Memory B cell (primary cell): ENCODE measurements at regions not wholly inside any gene's neighbourhood (a gene's known extent, or its start where the extent isn't known, plus 50 kb on each side); places are given as distances from the start of the nearest gene placed in this dataset.
"Not testable (repeated sequence)": the region's sequence is repeated elsewhere in the genome, so short reads cannot be mapped to it uniquely, and the experiment has no call there.

Experiments
- ATAC-seq: fragments of 150-1000 bp; cut with Tn5 transposase; 2 replicates; pipeline ENCODE4 v1.10.0; 2021; ENCODE audit warnings: low read depth, mild to moderate bottlenecking, moderate library complexity
- DNase-seq, 2 donors: peaks; one replicate each; pipeline ENCODE4 v3.0.0; 2022; ENCODE audit warnings: low spot score in 2 of 2
- H3K27ac Mint-ChIP-seq: one replicate; pipeline ENCODE4 v1.8.0; 2022; ENCODE audit warnings: mild to moderate bottlenecking, moderate library complexity, mixed read lengths
- H3K27me3 Mint-ChIP-seq: one replicate; pipeline ENCODE4 v1.8.0; 2022; ENCODE audit warnings: mixed read lengths
- H3K36me3 Mint-ChIP-seq: one replicate; pipeline ENCODE4 v1.8.0; 2022; ENCODE audit warnings: mild to moderate bottlenecking, mixed read lengths
- H3K4me1 Mint-ChIP-seq: one replicate; pipeline ENCODE4 v1.8.0; 2022; ENCODE audit warnings: mixed read lengths
- H3K4me3 Mint-ChIP-seq: one replicate; pipeline ENCODE4 v1.8.0; 2022; ENCODE audit warnings: mild to moderate bottlenecking, moderate library complexity, mixed read lengths
- H3K9me3 Mint-ChIP-seq: one replicate; pipeline ENCODE4 v1.8.0; 2022; ENCODE audit warnings: mixed read lengths

- H3K36me3 Mint-ChIP-seq = no peaks in the 10 kb centered on the region
- no peak for DNase-seq
- ATAC-seq = no peak
- no peaks in the 10 kb centered on the region for H3K4me1 Mint-ChIP-seq
- peaks cover 2% of the 10 kb centered on the region for H3K27me3 Mint-ChIP-seq
- peaks cover 3% of the 10 kb centered on the region for H3K9me3 Mint-ChIP-seq
- no peak overlapping the region for H3K4me3 Mint-ChIP-seq
- no peak overlapping the region for H3K27ac Mint-ChIP-seq
These were observed 862.2 kb downstream of the RPS29 start for GRCh38 chr14:48723841-48724495.

DNA sequence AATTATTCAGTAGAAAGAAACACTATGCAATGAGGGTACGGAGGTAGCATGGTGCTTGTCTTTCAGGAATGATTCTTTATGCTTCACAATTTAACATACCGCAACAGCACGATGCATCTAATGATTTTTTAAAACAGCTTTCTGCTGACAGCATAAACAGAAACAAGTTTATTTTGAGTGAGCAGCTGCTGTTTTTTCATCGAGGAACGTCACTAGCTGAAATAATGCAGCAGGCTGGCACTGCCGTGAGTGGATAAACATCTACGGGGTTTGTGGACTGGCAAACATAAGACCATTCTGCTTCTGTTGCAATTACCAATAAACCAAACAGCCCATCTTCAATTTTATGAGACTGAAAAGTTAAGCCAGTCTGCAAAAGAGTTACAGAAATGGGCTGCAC, 871.8 kb downstream of the RPS29 start:
- no peaks in the 10 kb centered on the region for H3K36me3 Mint-ChIP-seq

DNA sequence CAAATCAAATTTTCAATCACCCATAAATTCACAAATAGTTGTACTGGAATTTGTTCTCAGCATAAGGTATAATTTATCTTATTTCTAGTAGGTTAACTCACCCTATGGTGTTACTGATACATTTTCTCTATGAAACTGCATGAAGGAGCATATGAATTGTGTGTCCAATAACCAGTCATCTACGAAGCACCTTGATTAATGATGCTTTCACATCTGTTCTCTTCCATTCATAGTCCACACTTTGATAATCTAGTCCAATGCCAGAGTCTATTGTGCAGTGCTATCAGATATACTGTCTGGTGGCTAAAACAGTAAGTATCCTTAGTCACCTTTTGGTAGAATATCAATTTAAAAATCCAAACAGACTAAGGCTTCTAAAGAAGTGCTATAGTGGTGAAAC, 876.0 kb downstream of the RPS29 start:
- Mint-ChIP-seq H3K4me1 (peaks cover 3% of the 10 kb centered on the region), H3K27ac (no peak overlapping the region), H3K4me3 (no peak overlapping the region), H3K9me3 (no peaks in the 10 kb centered on the region), H3K27me3 (peaks cover 2% of the 10 kb centered on the region), H3K36me3 (no peaks in the 10 kb centered on the region)
- no peak for DNase-seq
- no peak for ATAC-seq

More for the DNA sequence above, 871.8 kb downstream of the RPS29 start:
- H3K27me3 Mint-ChIP-seq = peaks cover 2% of the 10 kb centered on the region
- DNase-seq (no peak), ATAC-seq (no peak)
- no peaks in the 10 kb centered on the region for H3K9me3 Mint-ChIP-seq
- H3K27ac Mint-ChIP-seq = no peak overlapping the region
- no peaks in the 10 kb centered on the region for H3K4me1 Mint-ChIP-seq
- no peak overlapping the region for H3K4me3 Mint-ChIP-seq

- H3K9me3 Mint-ChIP-seq = no peaks in the 10 kb centered on the region
- H3K4me1 Mint-ChIP-seq = peaks cover 3% of the 10 kb centered on the region
- DNase-seq = no peak
- H3K27me3 Mint-ChIP-seq = peaks cover 2% of the 10 kb centered on the region
- H3K4me3 Mint-ChIP-seq = no peak overlapping the region
- H3K36me3 Mint-ChIP-seq = no peaks in the 10 kb centered on the region
- no peak overlapping the region for H3K27ac Mint-ChIP-seq
- ATAC-seq = no peak
These were observed 876.8 kb downstream of the RPS29 start for GRCh38 chr14:48709277-48709785.

- no peaks in the 10 kb centered on the region for H3K36me3 Mint-ChIP-seq
- ATAC-seq (no peak), DNase-seq (no peak)
- peaks cover 4% of the 10 kb centered on the region for H3K9me3 Mint-ChIP-seq
- H3K27ac Mint-ChIP-seq = no peak overlapping the region
- no peaks in the 10 kb centered on the region for H3K27me3 Mint-ChIP-seq
- H3K4me3 Mint-ChIP-seq = no peak overlapping the region
- H3K4me1 Mint-ChIP-seq = peaks cover 7% of the 10 kb centered on the region
These were observed 881.5 kb downstream of the RPS29 start for GRCh38 chr14:48704639-48705038.

- H3K9me3 Mint-ChIP-seq = peaks cover 4% of the 10 kb centered on the region
- no peak for ATAC-seq
- no peaks in the 10 kb centered on the region for H3K36me3 Mint-ChIP-seq
- no peak for DNase-seq
- H3K27ac Mint-ChIP-seq = no peak overlapping the region
- H3K27me3 Mint-ChIP-seq = no peaks in the 10 kb centered on the region
- H3K4me3 Mint-ChIP-seq = no peak overlapping the region
- H3K4me1 Mint-ChIP-seq = peaks cover 7% of the 10 kb centered on the region
These were observed 882.3 kb downstream of the RPS29 start for GRCh38 chr14:48703728-48704467.

- H3K27ac Mint-ChIP-seq, H3K4me3 Mint-ChIP-seq, H3K4me1 Mint-ChIP-seq, ATAC-seq, H3K9me3 Mint-ChIP-seq, H3K36me3 Mint-ChIP-seq, H3K27me3 Mint-ChIP-seq, DNase-seq: not testable (repeated sequence)
These were observed 888.8 kb downstream of the RPS29 start for GRCh38 chr14:48697362-48697761.

- no peak for DNase-seq
- peaks cover 5% of the 10 kb centered on the region for H3K27me3 Mint-ChIP-seq
- no peaks in the 10 kb centered on the region for H3K9me3 Mint-ChIP-seq
- peaks cover 3% of the 10 kb centered on the region for H3K4me1 Mint-ChIP-seq
- no peak overlapping the region for H3K4me3 Mint-ChIP-seq
- ATAC-seq = no peak
- H3K27ac Mint-ChIP-seq = no peak overlapping the region
- no peaks in the 10 kb centered on the region for H3K36me3 Mint-ChIP-seq
These were observed 892.4 kb downstream of the RPS29 start for GRCh38 chr14:48693793-48694192.

- no peak overlapping the region for H3K4me3 Mint-ChIP-seq
- ATAC-seq = no peak
- peaks cover 5% of the 10 kb centered on the region for H3K27me3 Mint-ChIP-seq
- no peak overlapping the region for H3K27ac Mint-ChIP-seq
- H3K9me3 Mint-ChIP-seq = no peaks in the 10 kb centered on the region
- no peak for DNase-seq
- H3K36me3 Mint-ChIP-seq = no peaks in the 10 kb centered on the region
- H3K4me1 Mint-ChIP-seq = peaks cover 3% of the 10 kb centered on the region
These were observed 895.8 kb downstream of the RPS29 start for GRCh38 chr14:48690349-48690748.

DNA sequence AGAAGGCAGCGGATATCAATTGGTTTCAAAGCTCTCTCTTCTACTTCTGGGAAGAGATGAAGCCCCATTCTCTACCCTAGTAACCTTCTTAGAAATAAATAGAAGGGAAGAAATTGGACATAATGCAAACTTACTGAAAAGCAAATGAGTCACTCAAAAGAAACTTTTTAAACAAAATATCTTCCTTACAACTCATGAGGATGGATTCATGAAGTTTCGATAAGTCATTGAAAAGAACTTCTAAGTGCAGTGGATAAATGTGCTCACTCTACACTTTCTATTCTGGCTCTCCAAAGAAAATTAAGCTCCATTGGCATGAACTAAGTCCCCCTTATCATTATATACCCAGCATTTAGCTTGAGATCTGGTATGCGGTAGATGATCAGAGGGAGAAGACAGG, 899.5 kb downstream of the RPS29 start:
- Mint-ChIP-seq H3K4me3 (no peak overlapping the region), H3K27ac (no peak overlapping the region), H3K4me1 (peaks cover 3% of the 10 kb centered on the region), H3K27me3 (peaks cover 3% of the 10 kb centered on the region), H3K9me3 (no peaks in the 10 kb centered on the region), H3K36me3 (no peaks in the 10 kb centered on the region)
- ATAC-seq = no peak
- DNase-seq = no peak

DNA sequence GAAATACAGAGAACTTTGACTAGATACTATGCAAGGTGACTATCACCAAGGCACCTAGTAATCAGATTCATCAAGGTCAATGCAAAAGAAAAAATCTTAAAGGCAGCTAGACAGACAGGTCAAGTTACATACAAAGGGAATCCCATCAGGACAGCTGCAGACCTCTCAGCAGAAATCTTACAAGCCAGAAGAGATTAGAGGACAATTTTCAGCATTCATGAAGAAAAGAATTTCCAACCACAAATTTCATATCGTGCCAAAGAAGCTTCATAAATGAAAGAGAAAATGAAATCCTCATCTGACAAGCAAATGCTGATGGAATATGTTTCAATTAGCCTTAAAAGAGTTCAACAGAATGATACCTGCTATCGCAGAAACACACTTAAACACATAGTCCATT, 913.7 kb downstream of the RPS29 start:
- H3K36me3 Mint-ChIP-seq = no peaks in the 10 kb centered on the region
- DNase-seq (no peak), ATAC-seq (no peak)
- no peak overlapping the region for H3K27ac Mint-ChIP-seq
- no peak overlapping the region for H3K4me3 Mint-ChIP-seq
- peaks cover 3% of the 10 kb centered on the region for H3K9me3 Mint-ChIP-seq
- H3K4me1 Mint-ChIP-seq = no peaks in the 10 kb centered on the region
- H3K27me3 Mint-ChIP-seq = no peaks in the 10 kb centered on the region

DNA sequence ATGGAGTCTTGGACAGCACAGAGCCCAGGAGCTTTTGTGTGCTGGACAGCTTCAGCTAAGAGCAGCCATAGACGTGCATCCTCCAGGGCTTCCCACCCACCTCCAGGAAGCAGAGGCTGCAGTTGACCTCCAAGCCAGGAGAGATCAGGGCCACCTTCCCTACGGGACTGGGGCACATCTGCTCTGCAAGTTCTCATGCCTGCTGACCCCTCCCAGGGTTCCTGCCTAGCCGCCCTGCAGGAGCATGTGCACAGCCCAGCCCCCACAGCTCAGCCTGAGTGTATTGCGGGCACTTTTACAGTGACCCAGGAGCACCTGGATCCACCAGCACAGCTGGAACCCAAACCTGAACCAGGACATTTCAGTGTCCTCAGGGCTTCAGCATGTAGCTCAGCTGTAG, 915.2 kb downstream of the RPS29 start:
- DNase-seq = no peak
- H3K4me1 Mint-ChIP-seq = no peaks in the 10 kb centered on the region
- no peaks in the 10 kb centered on the region for H3K27me3 Mint-ChIP-seq
- no peaks in the 10 kb centered on the region for H3K36me3 Mint-ChIP-seq
- no peak overlapping the region for H3K4me3 Mint-ChIP-seq
- H3K9me3 Mint-ChIP-seq = peaks cover 3% of the 10 kb centered on the region
- ATAC-seq = no peak
- no peak overlapping the region for H3K27ac Mint-ChIP-seq

GRCh38 chr14:48665077-48665784, 920.9 kb downstream of the RPS29 start:
- Mint-ChIP-seq H3K9me3 (peaks cover 3% of the 10 kb centered on the region), H3K27ac (no peak overlapping the region)
- no peak for ATAC-seq

GRCh38 chr14:48643241-48643640, 942.9 kb downstream of the RPS29 start:
- Mint-ChIP-seq H3K9me3 (peaks cover 3% of the 10 kb centered on the region), H3K27me3 (no peaks in the 10 kb centered on the region), H3K4me1 (no peaks in the 10 kb centered on the region), H3K4me3 (no peak overlapping the region), H3K27ac (no peak overlapping the region), H3K36me3 (no peaks in the 10 kb centered on the region)
- ATAC-seq (no peak), DNase-seq (no peak)

More at GRCh38 chr14:48665077-48665784, 920.9 kb downstream of the RPS29 start:
- DNase-seq = no peak
- Mint-ChIP-seq H3K36me3 (no peaks in the 10 kb centered on the region), H3K4me3 (no peak overlapping the region), H3K27me3 (no peaks in the 10 kb centered on the region), H3K4me1 (no peaks in the 10 kb centered on the region)
